ENCODE measurements at regions not wholly inside any gene's neighbourhood (a gene's known extent, or its start where the extent isn't known, plus 50 kb on each side); places are given as distances from the start of the nearest gene placed in this dataset.

- no peaks in the 10 kb centered on the region for H3F3A ChIP-seq (ENCODE audit: low read depth)
- TF ChIP-seq EZH2phosphoT487 (IDR thresholded peaks at IDR 0.05; ENCODE audit: borderline replicate concordance) = no peak
- no peak for TF ChIP-seq CTCF (conservative IDR thresholded peaks at IDR 0.05; ENCODE audit: low read length)
- no peaks in the 10 kb centered on the region for H3K79me2 ChIP-seq (ENCODE audit: insufficient read depth, low read length)
- H3K4me1 ChIP-seq (ENCODE audit: insufficient read depth, low read length, poor library complexity, severe bottlenecking) = peaks cover 12% of the 10 kb centered on the region
- H3K4me2 ChIP-seq (ENCODE audit: low read depth, low read length, poor library complexity, severe bottlenecking) = no peak overlapping the region
- no peaks in the 10 kb centered on the region for H3K27me3 ChIP-seq (ENCODE audit: insufficient read depth, low read length, poor library complexity, severe bottlenecking)
- H2AFZ ChIP-seq (ENCODE audit: low read length) = no peak overlapping the region
- no peak overlapping the region for H3K9ac ChIP-seq (ENCODE audit: low read depth, low read length, poor library complexity, severe bottlenecking)
- H3K4me3 ChIP-seq (ENCODE audit: low read length, poor library complexity, severe bottlenecking) = no peak overlapping the region
- H3K9me2 ChIP-seq (replicated peaks; ENCODE audit: low read depth, low read length) = no peaks in the 10 kb centered on the region
- H4K20me1 ChIP-seq (ENCODE audit: insufficient read depth, low read length, poor library complexity, severe bottlenecking) = no peaks in the 10 kb centered on the region
- H3K36me3 ChIP-seq (ENCODE audit: insufficient read depth, low read length) = no peaks in the 10 kb centered on the region
- H3K9me3 ChIP-seq (ENCODE audit: insufficient read depth, low read depth, low read length) = no peaks in the 10 kb centered on the region
These were observed 70.9 kb downstream of the ATXN3L start for GRCh38 chrX:13248867-13249486.

GRCh38 chrX:13239272-13239671, 80.6 kb downstream of the ATXN3L start:
- no peaks in the 10 kb centered on the region for H3K36me3 ChIP-seq (ENCODE audit: insufficient read depth, low read length)
- H4K20me1 ChIP-seq (ENCODE audit: insufficient read depth, low read length, poor library complexity, severe bottlenecking) = no peaks in the 10 kb centered on the region
- H3K9ac ChIP-seq (ENCODE audit: low read depth, low read length, poor library complexity, severe bottlenecking) = no peak overlapping the region
- no peaks in the 10 kb centered on the region for H3F3A ChIP-seq (ENCODE audit: low read depth)
- TF ChIP-seq CTCF (conservative IDR thresholded peaks at IDR 0.05; ENCODE audit: low read length) (no peak), EZH2phosphoT487 (IDR thresholded peaks at IDR 0.05; ENCODE audit: borderline replicate concordance) (no peak)
- no peaks in the 10 kb centered on the region for H3K79me2 ChIP-seq (ENCODE audit: insufficient read depth, low read length)
- H2AFZ ChIP-seq (ENCODE audit: low read length) = no peak overlapping the region
- no peaks in the 10 kb centered on the region for H3K27me3 ChIP-seq (ENCODE audit: insufficient read depth, low read length, poor library complexity, severe bottlenecking)
- H3K4me1 ChIP-seq (ENCODE audit: insufficient read depth, low read length, poor library complexity, severe bottlenecking) = no peaks in the 10 kb centered on the region
- no peak overlapping the region for H3K4me3 ChIP-seq (ENCODE audit: low read length, poor library complexity, severe bottlenecking)
- H3K9me2 ChIP-seq (replicated peaks; ENCODE audit: low read depth, low read length) = no peaks in the 10 kb centered on the region
- H3K4me2 ChIP-seq (ENCODE audit: low read depth, low read length, poor library complexity, severe bottlenecking) = no peak overlapping the region
- no peaks in the 10 kb centered on the region for H3K9me3 ChIP-seq (ENCODE audit: insufficient read depth, low read depth, low read length)

- TF ChIP-seq EZH2phosphoT487 (IDR thresholded peaks at IDR 0.05; ENCODE audit: borderline replicate concordance) = no peak
- TF ChIP-seq CTCF (conservative IDR thresholded peaks at IDR 0.05; ENCODE audit: low read length) = no peak
- H3K9ac ChIP-seq (ENCODE audit: low read depth, low read length, poor library complexity, severe bottlenecking) = no peak overlapping the region
These were observed 83.9 kb downstream of the ATXN3L start for GRCh38 chrX:13235930-13236329.

More at GRCh38 chrX:13235930-13236329, 83.9 kb downstream of the ATXN3L start:
- no peaks in the 10 kb centered on the region for H3K9me2 ChIP-seq (replicated peaks; ENCODE audit: low read depth, low read length)
- no peak overlapping the region for H3K4me2 ChIP-seq (ENCODE audit: low read depth, low read length, poor library complexity, severe bottlenecking)
- no peaks in the 10 kb centered on the region for H3K9me3 ChIP-seq (ENCODE audit: insufficient read depth, low read depth, low read length)
- H3F3A ChIP-seq (ENCODE audit: low read depth) = no peaks in the 10 kb centered on the region
- no peak overlapping the region for H2AFZ ChIP-seq (ENCODE audit: low read length)
- H3K36me3 ChIP-seq (ENCODE audit: insufficient read depth, low read length) = no peaks in the 10 kb centered on the region
- H4K20me1 ChIP-seq (ENCODE audit: insufficient read depth, low read length, poor library complexity, severe bottlenecking) = no peaks in the 10 kb centered on the region
- H3K4me1 ChIP-seq (ENCODE audit: insufficient read depth, low read length, poor library complexity, severe bottlenecking) = no peaks in the 10 kb centered on the region
- H3K27me3 ChIP-seq (ENCODE audit: insufficient read depth, low read length, poor library complexity, severe bottlenecking) = no peaks in the 10 kb centered on the region
- no peaks in the 10 kb centered on the region for H3K79me2 ChIP-seq (ENCODE audit: insufficient read depth, low read length)
- no peak overlapping the region for H3K4me3 ChIP-seq (ENCODE audit: low read length, poor library complexity, severe bottlenecking)

Data from Loucy (cell line).